T-helper 2 cell treated with Interferon-gamma antibody and Interleukin-4, amounts not matched to agents 100 ng/mL and 5 ng/mL, for 36 hours (primary cell): ENCODE measurements at regions not wholly inside any gene's neighbourhood (a gene's known extent, or its start where the extent isn't known, plus 50 kb on each side); places are given as distances from the start of the nearest gene placed in this dataset.

Experiments used
- intact Hi-C: fragments of 100-400 bp; cut with micrococcal nuclease; formaldehyde crosslinking; loops from one replicate; pipeline ENCODE4 v1.15.1; 2023

GRCh38 chr16:48836636-48837035 lies 226.7 kb upstream of the N4BP1 start:
- intact Hi-C loops, result no loop called here

GRCh38 chr16:48836067-48836466 lies 226.1 kb upstream of the N4BP1 start:
- intact Hi-C loops, result no loop called here

- intact Hi-C loops, result no loop called here
Observed at GRCh38 chr16:48834576-48834975, 224.6 kb upstream of the N4BP1 start.

GRCh38 chr16:48833461-48833860 lies 223.5 kb upstream of the N4BP1 start:
- intact Hi-C loops, result no loop called here

GRCh38 chr16:48831076-48831722 lies 221.2 kb upstream of the N4BP1 start:
- intact Hi-C loops, result no loop called here

GRCh38 chr16:48829336-48830310 lies 219.6 kb upstream of the N4BP1 start:
- intact Hi-C loops, result no loop called here

- intact Hi-C loops, result no loop called here
Observed at GRCh38 chr16:48824271-48824670, 214.3 kb upstream of the N4BP1 start.

GRCh38 chr16:48822431-48822830 lies 212.5 kb upstream of the N4BP1 start:
- intact Hi-C loops, result no loop called here

GRCh38 chr16:48820379-48820778 lies 210.4 kb upstream of the N4BP1 start:
- intact Hi-C loops, result no loop called here

GRCh38 chr16:48818257-48818656 lies 208.3 kb upstream of the N4BP1 start:
- intact Hi-C loops, result no loop called here

GRCh38 chr16:48817032-48817431 lies 207.1 kb upstream of the N4BP1 start:
- intact Hi-C loops, result no loop called here

GRCh38 chr16:48816393-48816792 lies 206.4 kb upstream of the N4BP1 start:
- intact Hi-C loops, result no loop called here

GRCh38 chr16:48814994-48815393 lies 205.0 kb upstream of the N4BP1 start:
- intact Hi-C loops, result no loop called here

- intact Hi-C loops, result no loop called here
Observed at GRCh38 chr16:48813485-48813884, 203.5 kb upstream of the N4BP1 start.

- intact Hi-C loops, result no loop called here
Observed at GRCh38 chr16:48812856-48813255, 202.9 kb upstream of the N4BP1 start.

- intact Hi-C loops, result no loop called here
Observed at GRCh38 chr16:48811478-48811877, 201.5 kb upstream of the N4BP1 start.

- intact Hi-C loops, result no loop called here
Observed at GRCh38 chr16:48810803-48811453, 200.9 kb upstream of the N4BP1 start.

- intact Hi-C loops, result no loop called here
Observed at GRCh38 chr16:48810436-48810802, 200.4 kb upstream of the N4BP1 start.

- intact Hi-C loops, result no loop called here
Observed at GRCh38 chr16:48790151-48790550, 180.2 kb upstream of the N4BP1 start.

GRCh38 chr16:48788475-48788874 lies 178.5 kb upstream of the N4BP1 start:
- intact Hi-C loops, result no loop called here

GRCh38 chr16:48745541-48745940 lies 135.6 kb upstream of the N4BP1 start:
- intact Hi-C loops, result loop anchor here (10.0 kb wide), 1 partner anchor 279 kb away; no protein-coding TSS in a partner anchor

- intact Hi-C loops, result loop anchor here (10.0 kb wide), 1 partner anchor 284 kb away; no protein-coding TSS in a partner anchor
Observed at GRCh38 chr16:48740964-48741363, 131.0 kb upstream of the N4BP1 start.
